K562 (cell line): ENCODE measurements at regions not wholly inside any gene's neighbourhood (a gene's known extent, or its start where the extent isn't known, plus 50 kb on each side); places are given as distances from the start of the nearest gene placed in this dataset.

Experiments
- PCBP2 ChIP-seq: fragments of 200-400 bp; formaldehyde crosslinking; IDR thresholded peaks from 2 replicates; pipeline ENCODE4 v1.6.1; 2018; ENCODE audit warnings: low read length, low read depth, mild to moderate bottlenecking, moderate library complexity; ENCODE audit not compliant: poor library complexity, severe bottlenecking
- POLR2A ChIP-seq: fragments of 450-650 bp; conservative IDR thresholded peaks from 2 replicates; pipeline ENCODE4 v1.6.1; 2016
- SETDB1 ChIP-seq: IDR thresholded peaks from one replicate; pipeline ENCODE4 v1.6.1; 2012; ENCODE audit warnings: low read length, control low read depth, inconsistent platforms

- no peak for TF ChIP-seq POLR2A
- TF ChIP-seq PCBP2 = no peak
- TF ChIP-seq SETDB1 = no peak
Observed at GRCh38 chr2:16368951-16369350, 296.7 kb downstream of the CYRIA start.
